Ectodermal cell (in vitro differentiated cells): ENCODE measurements at regions not wholly inside any gene's neighbourhood (a gene's known extent, or its start where the extent isn't known, plus 50 kb on each side); places are given as distances from the start of the nearest gene placed in this dataset.

Source experiments
- H3K27ac ChIP-seq: 2 replicates; pipeline ENCODE4 v1.7.0; 2013; ENCODE audit warnings: mild to moderate bottlenecking, low read depth, low read length; ENCODE audit not compliant: insufficient read depth, poor library complexity, severe bottlenecking
- H3K27me3 ChIP-seq: 2 replicates; pipeline ENCODE4 v1.7.0; 2013; ENCODE audit warnings: mild to moderate bottlenecking, low read length; ENCODE audit not compliant: insufficient read depth, control insufficient read depth, poor library complexity, severe bottlenecking
- H3K36me3 ChIP-seq: one replicate; pipeline ENCODE4 v1.7.0; 2013; ENCODE audit warnings: low read length; ENCODE audit not compliant: control insufficient read depth, insufficient read depth
- H3K4me1 ChIP-seq: one replicate; pipeline ENCODE4 v1.7.0; 2013; ENCODE audit warnings: low read length; ENCODE audit not compliant: control insufficient read depth, insufficient read depth
- H3K4me3 ChIP-seq: 2 replicates; pipeline ENCODE4 v1.7.0; 2013; ENCODE audit warnings: low read depth, low read length, control low read depth; ENCODE audit not compliant: insufficient read depth
- H3K9me3 ChIP-seq: 2 replicates; pipeline ENCODE4 v1.7.0; 2013; ENCODE audit warnings: mild to moderate bottlenecking, low read length, moderate library complexity; ENCODE audit not compliant: control insufficient read depth
- WGBS, 2 experiments: methylation state at CpG; one replicate each; pipeline ENCODE4 v1.1.7; 2013; ENCODE audit warnings: missing lambda C conversion rate in 2 of 2; 5-methylcytosine and 5-hydroxymethylcytosine counted together

DNA sequence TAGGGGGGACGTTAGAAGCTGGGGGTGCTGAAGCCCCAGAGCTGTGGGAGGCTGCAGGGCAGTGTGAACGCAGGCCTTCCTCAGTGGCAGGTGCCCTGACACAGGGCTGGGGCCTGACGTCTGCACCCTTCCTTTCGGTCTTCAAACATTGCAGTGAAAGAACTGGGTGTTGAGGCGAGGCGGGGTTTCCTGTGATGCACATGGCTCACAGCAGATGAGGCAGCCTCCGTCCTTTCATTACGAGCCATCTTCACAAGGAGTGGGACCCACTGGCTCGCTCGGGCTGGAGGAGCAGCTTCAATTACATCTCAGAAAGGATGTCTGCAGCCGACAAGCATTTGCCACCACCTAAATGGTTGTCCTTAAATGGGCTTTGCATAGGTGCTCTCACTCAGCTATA lies 180.3 kb upstream of the SHH start:
- Histone ChIP-seq H3K36me3 (no peaks in the 10 kb centered on the region), H3K27me3 (no peaks in the 10 kb centered on the region), H3K27ac (no peak overlapping the region), H3K9me3 (no peaks in the 10 kb centered on the region), H3K4me1 (no peaks in the 10 kb centered on the region), H3K4me3 (no peak overlapping the region)
- 94% methylated on average over 11 of the region's 11 CpGs for WGBS, 2 experiments

DNA sequence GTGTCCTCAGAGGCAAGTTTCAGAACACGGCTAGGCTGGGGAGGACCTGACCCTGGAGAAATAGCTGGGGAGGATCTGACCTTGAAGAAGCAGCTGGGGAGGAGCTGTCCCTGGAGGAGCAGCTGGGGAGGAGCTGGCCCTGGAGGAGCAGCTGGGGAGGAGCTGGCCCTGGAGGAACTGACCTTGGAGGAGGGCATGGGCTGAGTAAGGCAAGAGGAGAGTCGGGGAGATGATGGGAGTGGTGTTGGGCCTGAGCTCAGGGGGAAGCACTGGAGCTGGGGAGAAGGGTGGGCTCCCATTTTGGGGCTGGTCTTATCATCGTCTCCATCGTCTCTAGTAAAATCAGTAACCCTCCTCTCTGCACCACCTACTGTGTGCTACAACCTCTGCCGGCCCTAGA lies 179.8 kb upstream of the SHH start:
- Histone ChIP-seq H3K36me3 (no peaks in the 10 kb centered on the region), H3K27ac (no peak overlapping the region), H3K4me3 (no peak overlapping the region), H3K9me3 (no peaks in the 10 kb centered on the region), H3K27me3 (no peaks in the 10 kb centered on the region), H3K4me1 (no peaks in the 10 kb centered on the region)
- 93 to 95% methylated on average over 5 of the region's 5 CpGs for WGBS, 2 experiments

DNA sequence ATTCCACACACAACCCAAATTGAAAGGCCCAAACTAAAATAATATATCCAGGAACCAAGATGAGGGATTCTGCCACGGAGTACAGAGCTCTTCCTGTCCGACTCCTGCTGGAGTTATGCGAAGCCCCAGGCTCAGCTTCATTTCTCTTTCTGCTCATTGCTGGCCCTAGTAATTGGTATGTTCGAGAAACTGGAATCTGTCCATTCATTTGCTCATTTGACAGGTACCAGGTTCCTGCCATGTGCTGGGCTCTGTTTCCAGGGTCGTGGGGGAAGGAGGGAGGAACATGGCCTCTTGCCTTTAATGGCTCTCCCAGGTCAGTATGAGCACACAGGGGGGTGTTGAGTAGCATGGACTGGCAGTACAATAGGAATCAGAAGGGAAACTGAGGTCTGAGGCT lies 179.2 kb upstream of the SHH start:
- Histone ChIP-seq H3K4me1 (no peaks in the 10 kb centered on the region), H3K9me3 (no peaks in the 10 kb centered on the region), H3K4me3 (no peak overlapping the region), H3K27ac (no peak overlapping the region), H3K36me3 (no peaks in the 10 kb centered on the region), H3K27me3 (no peaks in the 10 kb centered on the region)
- 89% methylated on average over 5 of the region's 5 CpGs for WGBS, 2 experiments

DNA sequence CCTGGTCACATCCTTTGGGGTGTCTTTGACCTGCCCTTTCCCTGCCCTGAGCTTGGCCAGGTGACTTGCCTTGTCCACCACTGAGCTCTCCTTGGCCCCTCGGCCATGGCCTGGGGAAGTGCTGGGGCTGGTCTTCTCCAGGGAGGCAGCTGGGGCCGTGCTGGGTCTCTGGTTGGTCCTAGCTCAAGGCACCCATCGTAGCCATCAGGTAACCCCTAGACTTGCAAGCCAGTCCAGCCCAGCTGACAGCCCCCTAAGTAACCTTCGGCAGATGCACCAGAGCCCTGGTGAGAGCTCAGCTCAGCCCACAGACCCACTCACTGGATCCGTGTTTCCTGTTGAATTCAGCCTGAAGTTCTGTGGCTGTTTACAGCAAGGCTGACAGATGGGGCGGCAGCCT lies 176.2 kb upstream of the SHH start:
- H3K9me3 ChIP-seq: no peaks in the 10 kb centered on the region
- no peaks in the 10 kb centered on the region for H3K27me3 ChIP-seq
- no peaks in the 10 kb centered on the region for H3K36me3 ChIP-seq
- no peak overlapping the region for H3K4me3 ChIP-seq
- WGBS, 2 experiments: 91 to 96% methylated on average over 6 of the region's 6 CpGs
- H3K4me1 ChIP-seq: no peaks in the 10 kb centered on the region
- H3K27ac ChIP-seq: no peak overlapping the region

DNA sequence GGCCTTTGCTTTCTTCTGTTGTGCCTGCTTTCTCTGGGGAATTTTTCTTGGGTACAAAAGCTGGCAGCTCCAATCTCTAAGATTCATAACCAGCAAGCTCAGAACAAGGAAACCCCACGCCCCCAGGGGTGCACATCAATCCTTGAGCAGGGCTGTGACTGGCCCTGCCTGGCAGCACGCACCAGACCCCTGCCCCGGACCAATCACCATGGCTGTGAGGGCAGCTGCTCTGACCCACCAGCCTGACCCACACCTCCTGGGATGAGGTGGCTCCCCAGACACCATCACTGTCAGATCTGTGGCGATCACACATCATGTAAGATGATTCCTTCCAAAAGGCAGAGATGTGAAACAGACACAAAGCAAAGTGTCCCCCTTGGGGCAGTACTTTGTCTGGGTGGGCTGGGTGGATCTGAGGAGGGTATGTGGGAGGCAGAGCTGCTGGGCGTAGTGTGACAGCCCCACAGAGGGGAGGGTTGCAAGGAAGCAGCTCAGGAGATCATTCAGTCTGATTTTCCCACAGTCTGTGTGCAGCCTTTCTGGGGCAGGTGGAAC lies 175.5 kb upstream of the SHH start:
- no peaks in the 10 kb centered on the region for H3K9me3 ChIP-seq
- H3K4me1 ChIP-seq: no peaks in the 10 kb centered on the region
- 92 to 94% methylated on average over 5 of the region's 5 CpGs for WGBS, 2 experiments
- H3K36me3 ChIP-seq: no peaks in the 10 kb centered on the region
- H3K4me3 ChIP-seq: no peak overlapping the region
- no peaks in the 10 kb centered on the region for H3K27me3 ChIP-seq
- no peak overlapping the region for H3K27ac ChIP-seq

DNA sequence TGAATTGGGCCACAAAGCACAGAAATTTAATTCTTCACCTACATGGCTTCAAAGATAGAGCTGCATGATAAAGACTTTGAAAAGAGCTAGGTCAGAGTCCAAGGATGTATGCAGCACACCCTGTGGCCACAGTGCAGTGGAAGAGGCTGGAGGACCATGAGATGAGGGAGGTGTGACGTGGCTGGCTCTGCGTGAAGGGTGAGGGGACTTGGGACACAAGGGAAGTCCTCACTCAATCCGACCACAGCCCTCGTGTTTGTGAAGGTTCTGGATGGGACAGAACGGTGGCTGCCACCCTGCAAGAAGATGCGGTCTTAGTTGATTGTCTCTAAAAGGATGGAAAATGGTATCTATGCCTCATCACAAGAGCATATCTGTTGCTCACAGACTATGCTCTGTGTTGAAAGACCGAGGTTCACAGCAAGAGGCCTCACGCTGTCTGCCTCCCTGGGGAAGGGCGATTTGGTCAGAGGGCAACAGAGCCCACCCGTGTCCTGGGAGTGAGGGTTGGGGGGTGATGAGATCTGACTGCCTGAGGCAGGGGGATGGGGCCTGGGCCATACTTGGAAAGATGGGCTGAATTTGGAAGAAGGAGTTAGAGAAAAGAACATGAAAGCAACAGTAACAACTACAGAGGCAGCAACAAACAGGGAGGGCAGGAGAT lies 174.4 kb upstream of the SHH start:
- WGBS, 2 experiments: 83% methylated on average over 10 of the region's 10 CpGs
- Histone ChIP-seq H3K4me3 (no peak overlapping the region), H3K36me3 (no peaks in the 10 kb centered on the region)

DNA sequence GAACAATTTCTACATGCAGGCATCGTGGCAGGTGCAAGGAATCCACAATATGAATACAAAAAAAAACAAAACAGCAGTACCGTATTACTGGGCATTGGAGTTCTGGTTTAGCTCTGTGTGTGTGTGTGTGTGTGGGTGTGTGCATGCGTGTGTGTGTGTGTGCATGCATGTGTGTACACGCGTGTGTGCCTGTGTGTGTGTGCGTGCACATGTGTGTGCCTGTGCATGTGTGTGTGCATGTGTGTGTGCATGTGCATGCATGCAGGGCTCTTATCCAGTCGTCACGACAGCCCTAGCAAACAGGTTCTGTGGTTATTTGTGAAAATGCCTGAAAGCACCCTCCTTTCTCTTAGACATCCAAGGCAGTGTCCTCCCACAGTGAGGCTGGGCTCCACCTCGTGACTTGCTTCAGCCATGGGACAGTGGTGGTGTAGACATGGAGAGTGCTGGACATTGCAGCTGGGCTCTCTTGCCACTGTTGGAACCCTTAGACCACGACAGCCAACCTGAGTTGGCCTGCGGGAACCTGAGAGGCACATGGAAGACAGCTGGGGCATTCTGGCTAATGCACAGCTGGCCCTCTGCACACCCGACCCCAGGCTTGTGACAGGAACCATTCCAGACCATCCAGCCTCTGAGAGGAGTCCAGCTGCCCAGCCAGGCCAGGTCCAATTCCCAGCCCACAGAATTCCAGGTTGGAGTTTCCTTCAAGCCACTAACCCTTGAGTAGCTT lies 173.4 kb upstream of the SHH start:
- H3K4me1 ChIP-seq: no peaks in the 10 kb centered on the region
- no peaks in the 10 kb centered on the region for H3K27me3 ChIP-seq
- no peak overlapping the region for H3K4me3 ChIP-seq
- no peak overlapping the region for H3K27ac ChIP-seq
- H3K36me3 ChIP-seq: no peaks in the 10 kb centered on the region
- H3K9me3 ChIP-seq: no peaks in the 10 kb centered on the region
- WGBS, 2 experiments: 84% methylated on average over 12 of the region's 12 CpGs

More for the DNA sequence above, 174.4 kb upstream of the SHH start:
- no peak overlapping the region for H3K27ac ChIP-seq
- H3K27me3 ChIP-seq: no peaks in the 10 kb centered on the region
- H3K4me1 ChIP-seq: no peaks in the 10 kb centered on the region
- no peaks in the 10 kb centered on the region for H3K9me3 ChIP-seq

DNA sequence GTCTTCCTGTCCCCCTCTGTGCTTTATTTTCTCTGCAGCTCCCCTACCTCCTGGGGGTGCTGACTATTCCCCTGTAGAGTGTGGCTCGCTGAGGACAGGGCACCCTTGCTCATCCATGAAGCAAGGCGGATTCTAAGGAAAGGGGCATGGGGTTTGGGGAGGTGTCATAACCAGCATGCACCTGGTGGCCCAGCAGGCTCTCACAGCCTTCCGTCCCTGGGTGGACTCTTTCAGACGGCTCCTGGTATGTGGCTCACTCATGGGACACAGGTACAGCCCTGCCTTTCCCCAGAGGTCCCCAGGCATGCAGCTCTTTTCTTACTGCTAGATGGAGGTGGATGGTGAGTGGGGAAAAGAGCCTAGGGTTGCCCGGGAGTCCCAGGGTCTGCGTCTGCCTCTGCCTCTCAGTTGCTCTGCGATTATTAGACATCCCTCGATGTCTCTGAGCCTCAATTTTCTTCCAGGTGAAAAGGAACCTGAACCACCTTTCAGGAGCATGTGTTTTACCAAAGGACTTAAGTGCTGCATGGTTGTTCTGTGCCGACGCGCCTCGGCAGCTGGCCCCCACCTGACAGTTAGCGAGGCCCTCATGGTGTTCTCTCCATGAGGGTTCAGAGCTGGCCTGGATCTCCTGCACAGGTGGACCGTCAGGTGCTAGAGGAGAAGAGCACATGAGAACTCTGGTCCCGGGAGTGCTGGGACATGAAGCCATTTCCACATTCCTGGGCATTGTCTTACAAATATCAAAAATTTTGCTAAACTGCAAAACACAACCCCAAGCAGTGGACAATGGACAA lies 172.5 kb upstream of the SHH start:
- Histone ChIP-seq H3K36me3 (no peaks in the 10 kb centered on the region), H3K27ac (no peak overlapping the region), H3K27me3 (no peaks in the 10 kb centered on the region), H3K4me3 (no peak overlapping the region), H3K4me1 (no peaks in the 10 kb centered on the region), H3K9me3 (no peaks in the 10 kb centered on the region)
- WGBS, 2 experiments: 94 to 95% methylated on average over 15 of the region's 15 CpGs

DNA sequence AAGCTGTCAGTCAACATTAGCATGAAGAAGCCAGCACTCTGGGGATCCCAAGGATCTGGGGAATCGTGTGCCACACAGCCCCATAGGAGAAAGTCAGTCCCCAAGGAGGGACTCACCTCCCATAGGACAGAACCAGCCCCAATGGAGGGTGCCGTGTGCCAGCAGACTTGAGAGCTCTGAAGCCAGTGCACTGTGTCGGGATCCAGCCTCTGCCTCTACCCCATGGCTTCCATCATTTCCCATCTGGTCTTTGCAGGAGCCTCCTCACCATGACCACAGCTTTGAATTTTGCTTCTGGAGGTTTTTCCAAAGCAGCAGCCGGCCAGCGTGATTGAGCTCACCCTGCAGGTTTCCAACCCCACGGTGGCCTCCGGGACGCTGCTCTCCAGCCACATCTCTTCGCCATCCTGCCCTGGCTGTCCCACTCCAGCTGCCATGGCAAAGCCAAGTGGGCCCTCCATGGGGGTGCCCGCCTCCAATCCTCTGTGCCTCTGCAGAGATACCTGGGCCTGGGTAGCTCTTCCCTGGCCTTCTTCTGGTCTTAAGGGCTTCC lies 171.8 kb upstream of the SHH start:
- H3K36me3 ChIP-seq: no peaks in the 10 kb centered on the region

More for the DNA sequence above, 171.8 kb upstream of the SHH start:
- no peaks in the 10 kb centered on the region for H3K27me3 ChIP-seq
- H3K4me3 ChIP-seq: no peak overlapping the region
- H3K27ac ChIP-seq: no peak overlapping the region
- H3K9me3 ChIP-seq: no peaks in the 10 kb centered on the region
- H3K4me1 ChIP-seq: no peaks in the 10 kb centered on the region
- WGBS, 2 experiments: 84 to 86% methylated on average over 10 of the region's 10 CpGs
